ENCODE measurements at regions not wholly inside any gene's neighbourhood (a gene's known extent, or its start where the extent isn't known, plus 50 kb on each side); places are given as distances from the start of the nearest gene placed in this dataset.

DNA sequence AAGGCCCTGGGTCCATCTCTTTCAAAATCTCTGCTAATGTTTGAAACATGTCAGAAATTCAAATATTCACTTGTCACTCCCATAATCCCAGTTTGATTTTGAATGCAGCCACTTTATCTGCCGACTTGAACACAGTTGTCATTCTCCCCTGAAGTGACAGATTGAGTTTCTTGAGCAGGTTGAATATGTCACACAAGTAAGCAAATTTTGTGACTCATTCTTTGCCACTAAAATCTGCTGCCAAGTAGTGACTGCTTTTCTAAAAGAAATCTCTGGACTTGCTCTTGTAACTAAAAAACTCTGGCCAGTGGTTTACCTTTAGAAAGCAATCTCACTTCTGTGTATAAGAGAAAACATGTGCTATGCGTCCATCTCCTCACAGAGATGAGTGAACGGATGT, 357.1 kb downstream of the LMO7 start:
- Histone ChIP-seq H3K36me3 (ENCODE audit: insufficient read depth, low read length) (no peaks in the 10 kb centered on the region), H3K27ac (ENCODE audit: low read depth, low read length) (no peak overlapping the region), H3K4me3 (ENCODE audit: low read length) (no peak overlapping the region), H3K9me3 (ENCODE audit: low read length) (no peaks in the 10 kb centered on the region), H3K4me1 (ENCODE audit: insufficient read depth, low read length) (no peaks in the 10 kb centered on the region), H3K27me3 (ENCODE audit: insufficient read depth, low read length, poor library complexity, severe bottlenecking) (no peaks in the 10 kb centered on the region)
- no peaks in the 10 kb centered on the region for H3K4me1 Mint-ChIP-seq
- H3K9me3 Mint-ChIP-seq = peaks cover 0 to 7% (median 2%) of the 10 kb centered on the region in 5 donors
- H3K27ac Mint-ChIP-seq = no peak overlapping the region
- H3K27me3 Mint-ChIP-seq = no peaks in the 10 kb centered on the region
- ChIA-PET POLR2A (no interaction called here), CTCF (no interaction called here)
- DNase-seq = no peak
- H3K4me3 Mint-ChIP-seq = no peak overlapping the region
- H3K36me3 Mint-ChIP-seq = no peaks in the 10 kb centered on the region

DNA sequence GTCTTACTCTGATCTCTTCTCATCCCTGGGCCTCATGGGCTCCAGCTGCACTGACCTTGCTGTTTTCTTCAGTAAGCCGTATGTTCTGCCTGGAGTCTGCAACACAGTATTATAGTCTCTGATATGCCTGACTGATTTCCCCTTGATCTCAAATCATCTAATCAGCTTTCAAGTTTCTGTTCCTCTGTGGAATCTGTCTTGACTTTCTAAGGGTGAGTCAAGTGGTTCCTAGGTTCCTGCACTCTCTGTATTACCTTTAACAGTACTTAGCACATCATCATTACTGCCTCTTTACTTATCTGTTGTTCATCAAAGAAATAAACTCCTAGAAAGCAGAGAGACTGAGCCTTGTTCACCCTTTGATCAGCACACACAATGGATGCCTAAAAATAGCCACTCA, 350.7 kb downstream of the LMO7 start:
- H3K4me1 ChIP-seq (ENCODE audit: insufficient read depth, low read length) = no peaks in the 10 kb centered on the region
- CTCF ChIA-PET = no interaction called here
- no peak overlapping the region for H3K4me3 ChIP-seq (ENCODE audit: low read length)
- DNase-seq = no peak
- no peaks in the 10 kb centered on the region for H3K9me3 ChIP-seq (ENCODE audit: low read length)
- Mint-ChIP-seq H3K27ac (no peak overlapping the region), H3K9me3 (peaks cover 0 to 7% (median 2%) of the 10 kb centered on the region in 5 donors), H3K36me3 (no peaks in the 10 kb centered on the region), H3K4me1 (no peaks in the 10 kb centered on the region), H3K27me3 (peaks cover 3 to 4% of the 10 kb centered on the region in 2 donors), H3K4me3 (no peak overlapping the region)
- H3K27me3 ChIP-seq (ENCODE audit: insufficient read depth, low read length, poor library complexity, severe bottlenecking) = no peaks in the 10 kb centered on the region
- POLR2A ChIA-PET = no interaction called here
- no peak overlapping the region for H3K27ac ChIP-seq (ENCODE audit: low read depth, low read length)
- no peaks in the 10 kb centered on the region for H3K36me3 ChIP-seq (ENCODE audit: insufficient read depth, low read length)

DNA sequence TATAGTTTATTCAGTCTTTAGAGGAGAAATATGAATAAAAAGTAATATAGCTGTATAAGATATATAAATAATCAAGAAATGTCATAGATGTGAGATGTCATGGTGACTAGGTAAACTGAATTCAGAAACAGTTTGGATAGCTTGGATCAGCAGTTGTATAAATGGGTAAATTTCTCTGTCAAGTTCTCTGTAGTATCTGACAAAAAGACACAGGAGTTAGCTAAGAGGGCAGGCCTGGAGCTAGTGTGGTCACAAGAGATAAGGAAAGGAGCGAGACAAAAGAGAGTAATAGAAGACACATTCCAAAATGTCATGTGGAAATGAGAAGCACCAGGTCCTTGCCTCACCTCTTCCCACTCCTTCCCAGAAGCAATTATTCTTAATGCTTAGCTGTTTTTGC, 349.0 kb downstream of the LMO7 start:
- ChIA-PET POLR2A (no interaction called here), CTCF (no interaction called here)
- Histone ChIP-seq H3K27me3 (ENCODE audit: insufficient read depth, low read length, poor library complexity, severe bottlenecking) (no peaks in the 10 kb centered on the region), H3K9me3 (ENCODE audit: low read length) (no peaks in the 10 kb centered on the region), H3K36me3 (ENCODE audit: insufficient read depth, low read length) (no peaks in the 10 kb centered on the region), H3K4me3 (ENCODE audit: low read length) (no peak overlapping the region), H3K27ac (ENCODE audit: low read depth, low read length) (no peak overlapping the region), H3K4me1 (ENCODE audit: insufficient read depth, low read length) (no peaks in the 10 kb centered on the region)
- Mint-ChIP-seq H3K36me3 (no peaks in the 10 kb centered on the region), H3K27me3 (peaks cover 3 to 4% of the 10 kb centered on the region in 2 donors), H3K9me3 (peaks cover 0 to 7% (median 0%) of the 10 kb centered on the region in 5 donors), H3K4me3 (no peak overlapping the region), H3K4me1 (no peaks in the 10 kb centered on the region), H3K27ac (no peak overlapping the region)
- DNase-seq = no peak

DNA sequence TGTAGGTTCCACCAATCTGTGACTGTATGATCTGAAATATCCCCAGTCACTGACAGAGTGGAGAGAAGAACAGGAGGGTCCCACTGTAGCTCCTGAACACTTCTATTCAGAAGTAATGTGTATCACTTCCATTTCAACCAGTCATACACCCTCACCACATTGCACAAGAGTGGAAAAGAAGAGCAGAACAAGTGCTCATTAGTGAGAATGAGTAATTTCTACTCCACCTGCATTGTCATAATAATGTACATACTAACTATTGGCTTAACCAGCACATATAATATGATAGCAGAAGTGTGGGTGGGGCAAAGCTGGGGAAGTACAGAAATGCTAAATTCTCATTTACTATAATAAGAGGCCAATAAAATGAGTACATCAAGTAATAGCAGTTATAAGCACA, 342.7 kb downstream of the LMO7 start:
- no peaks in the 10 kb centered on the region for H3K36me3 Mint-ChIP-seq
- H3K9me3 Mint-ChIP-seq = no peaks in the 10 kb centered on the region
- H3K27ac ChIP-seq (ENCODE audit: low read depth, low read length) = no peak overlapping the region
- H3K36me3 ChIP-seq (ENCODE audit: insufficient read depth, low read length) = no peaks in the 10 kb centered on the region
- CTCF ChIA-PET = no interaction called here
- H3K4me1 ChIP-seq (ENCODE audit: insufficient read depth, low read length) = no peaks in the 10 kb centered on the region
- POLR2A ChIA-PET = no interaction called here
- H3K27ac Mint-ChIP-seq = no peak overlapping the region
- H3K9me3 ChIP-seq (ENCODE audit: low read length) = no peaks in the 10 kb centered on the region
- H3K4me3 ChIP-seq (ENCODE audit: low read length) = no peak overlapping the region
- no peak overlapping the region for H3K4me3 Mint-ChIP-seq
- no peaks in the 10 kb centered on the region for H3K27me3 ChIP-seq (ENCODE audit: insufficient read depth, low read length, poor library complexity, severe bottlenecking)
- H3K4me1 Mint-ChIP-seq = no peaks in the 10 kb centered on the region
- H3K27me3 Mint-ChIP-seq = no peaks in the 10 kb centered on the region
- no peak for DNase-seq

DNA sequence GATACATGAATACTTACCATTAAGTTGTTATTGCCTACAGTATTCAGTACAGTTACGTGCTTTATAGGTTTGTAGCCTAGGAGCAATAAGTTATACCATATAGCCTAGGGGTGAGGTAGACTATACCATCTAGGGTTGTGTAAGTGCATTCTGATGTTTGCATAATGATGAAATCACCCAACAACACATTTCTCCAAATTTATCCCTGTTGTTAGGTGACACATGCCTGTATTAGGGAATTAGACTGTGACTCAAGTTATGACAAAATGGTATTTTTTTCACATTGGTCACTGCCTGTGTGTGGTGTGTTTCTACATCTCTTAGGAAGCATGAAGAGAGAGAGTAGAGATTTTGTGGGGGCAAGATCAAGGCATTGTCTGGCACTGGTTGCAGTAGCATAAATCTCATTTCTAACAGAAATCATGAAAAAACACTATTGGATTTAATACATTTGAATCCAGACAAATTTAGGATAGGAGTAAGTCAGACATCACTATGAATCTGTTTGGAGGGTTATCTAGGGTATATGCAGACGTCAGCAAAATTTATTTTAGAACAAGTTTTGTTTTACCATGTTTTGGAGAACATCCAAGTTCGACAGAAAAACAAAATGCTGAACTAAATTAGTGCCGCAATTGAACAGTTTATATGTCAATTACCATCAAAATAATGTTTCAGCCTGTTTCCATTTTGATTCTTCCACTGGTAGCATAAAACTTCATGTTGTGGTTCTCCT, 332.1 kb downstream of the LMO7 start:
- ChIA-PET POLR2A (no interaction called here), CTCF (no interaction called here)
- H3K4me1 Mint-ChIP-seq = no peaks in the 10 kb centered on the region
- H3K27ac Mint-ChIP-seq = no peak overlapping the region
- Histone ChIP-seq H3K36me3 (ENCODE audit: insufficient read depth, low read length) (no peaks in the 10 kb centered on the region), H3K4me3 (ENCODE audit: low read length) (no peak overlapping the region), H3K27ac (ENCODE audit: low read depth, low read length) (no peak overlapping the region), H3K27me3 (ENCODE audit: insufficient read depth, low read length, poor library complexity, severe bottlenecking) (no peaks in the 10 kb centered on the region), H3K9me3 (ENCODE audit: low read length) (no peaks in the 10 kb centered on the region), H3K4me1 (ENCODE audit: insufficient read depth, low read length) (no peaks in the 10 kb centered on the region)
- DNase-seq = no peak
- no peaks in the 10 kb centered on the region for H3K36me3 Mint-ChIP-seq
- H3K9me3 Mint-ChIP-seq = no peaks in the 10 kb centered on the region
- H3K4me3 Mint-ChIP-seq = no peak overlapping the region
- H3K27me3 Mint-ChIP-seq = no peaks in the 10 kb centered on the region

DNA sequence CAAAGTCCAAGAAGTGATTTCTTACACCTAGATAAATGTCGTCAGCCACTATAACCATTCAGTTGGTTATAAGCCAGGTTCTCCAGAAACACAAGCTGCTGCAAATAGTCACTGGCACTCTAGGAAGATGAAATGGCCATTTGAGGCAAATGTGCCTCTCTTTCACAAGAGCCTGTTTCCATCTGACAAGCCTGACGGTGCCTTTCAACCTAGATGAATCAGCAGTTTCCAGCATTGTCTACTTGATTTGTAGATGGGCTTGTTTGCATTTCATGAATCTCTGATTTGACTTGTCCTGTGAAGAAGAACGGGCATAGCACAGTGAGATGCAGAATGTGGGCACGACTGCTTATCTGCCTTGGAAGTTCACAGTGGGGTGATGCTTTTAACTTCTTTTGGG, 327.2 kb downstream of the LMO7 start:
- Histone ChIP-seq H3K9me3 (ENCODE audit: low read length) (no peaks in the 10 kb centered on the region), H3K27me3 (ENCODE audit: insufficient read depth, low read length, poor library complexity, severe bottlenecking) (no peaks in the 10 kb centered on the region), H3K4me3 (ENCODE audit: low read length) (no peak overlapping the region), H3K27ac (ENCODE audit: low read depth, low read length) (no peak overlapping the region), H3K36me3 (ENCODE audit: insufficient read depth, low read length) (no peaks in the 10 kb centered on the region), H3K4me1 (ENCODE audit: insufficient read depth, low read length) (no peaks in the 10 kb centered on the region)
- DNase-seq = no peak
- Mint-ChIP-seq H3K4me1 (no peaks in the 10 kb centered on the region), H3K4me3 (no peak overlapping the region), H3K27me3 (no peaks in the 10 kb centered on the region), H3K9me3 (peaks cover 0 to 2% (median 0%) of the 10 kb centered on the region in 5 donors), H3K27ac (no peak overlapping the region), H3K36me3 (no peaks in the 10 kb centered on the region)
- ChIA-PET CTCF (no interaction called here), POLR2A (no interaction called here)

DNA sequence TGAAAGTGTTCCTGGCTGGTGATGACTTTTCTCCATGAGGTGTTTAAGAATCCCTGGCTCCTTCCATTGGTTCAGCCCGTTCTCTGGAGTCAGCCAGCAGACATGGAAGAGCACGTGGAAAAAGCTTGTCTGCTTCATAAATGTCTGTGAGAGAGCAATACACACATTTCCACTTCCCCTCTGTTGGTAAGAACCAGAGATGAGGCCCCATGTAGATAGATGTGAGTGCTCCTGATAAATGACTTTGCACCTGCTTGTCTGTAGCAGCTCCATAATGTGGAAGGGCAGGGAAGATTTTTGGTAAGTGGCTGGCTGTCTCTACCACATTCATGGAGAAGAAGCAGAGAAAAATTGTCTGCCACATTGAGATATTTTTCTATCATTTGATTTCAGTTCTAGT, 325.8 kb downstream of the LMO7 start:
- no peaks in the 10 kb centered on the region for H3K36me3 ChIP-seq (ENCODE audit: insufficient read depth, low read length)
- DNase-seq = no peak
- POLR2A ChIA-PET = no interaction called here
- H3K9me3 ChIP-seq (ENCODE audit: low read length) = no peaks in the 10 kb centered on the region
- no peaks in the 10 kb centered on the region for H3K4me1 ChIP-seq (ENCODE audit: insufficient read depth, low read length)
- no peak overlapping the region for H3K27ac Mint-ChIP-seq
- CTCF ChIA-PET = no interaction called here
- no peaks in the 10 kb centered on the region for H3K27me3 ChIP-seq (ENCODE audit: insufficient read depth, low read length, poor library complexity, severe bottlenecking)
- no peaks in the 10 kb centered on the region for H3K4me1 Mint-ChIP-seq
- H3K36me3 Mint-ChIP-seq = no peaks in the 10 kb centered on the region
- H3K4me3 ChIP-seq (ENCODE audit: low read length) = no peak overlapping the region
- H3K27me3 Mint-ChIP-seq = no peaks in the 10 kb centered on the region
- H3K4me3 Mint-ChIP-seq = no peak overlapping the region
- H3K27ac ChIP-seq (ENCODE audit: low read depth, low read length) = no peak overlapping the region
- H3K9me3 Mint-ChIP-seq = peaks cover 0 to 2% (median 0%) of the 10 kb centered on the region in 5 donors

DNA sequence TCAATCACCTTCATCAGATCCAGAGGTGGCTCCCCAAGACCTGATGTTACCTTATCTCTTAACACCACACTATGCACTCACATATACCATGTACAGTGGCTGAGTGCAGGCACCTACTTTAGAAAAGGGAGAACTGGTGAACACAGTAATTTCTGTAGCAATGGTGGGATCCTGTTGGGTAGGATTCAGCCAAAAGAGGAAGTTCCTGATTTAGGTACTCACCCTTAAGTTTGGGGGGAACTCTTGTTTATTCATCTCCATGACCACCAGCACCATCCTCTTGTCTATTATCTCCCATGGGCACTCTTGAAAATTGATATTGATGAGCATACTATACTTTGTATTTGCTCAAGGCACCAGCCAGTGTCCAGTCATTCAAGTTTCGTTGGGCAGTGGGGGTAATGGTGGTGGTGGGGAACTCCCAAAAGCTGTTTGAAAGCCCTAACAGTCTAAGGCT, 324.4 kb downstream of the LMO7 start:
- CTCF ChIA-PET = no interaction called here
- no peaks in the 10 kb centered on the region for H3K36me3 Mint-ChIP-seq
- POLR2A ChIA-PET = no interaction called here

More for the DNA sequence above, 324.4 kb downstream of the LMO7 start:
- no peaks in the 10 kb centered on the region for H3K27me3 ChIP-seq (ENCODE audit: insufficient read depth, low read length, poor library complexity, severe bottlenecking)
- Mint-ChIP-seq H3K27me3 (no peaks in the 10 kb centered on the region), H3K9me3 (peaks cover 0 to 2% (median 0%) of the 10 kb centered on the region in 5 donors), H3K27ac (no peak overlapping the region), H3K4me3 (no peak overlapping the region), H3K4me1 (no peaks in the 10 kb centered on the region)
- no peaks in the 10 kb centered on the region for H3K9me3 ChIP-seq (ENCODE audit: low read length)
- DNase-seq = no peak
- no peak overlapping the region for H3K4me3 ChIP-seq (ENCODE audit: low read length)
- H3K27ac ChIP-seq (ENCODE audit: low read depth, low read length) = no peak overlapping the region
- no peaks in the 10 kb centered on the region for H3K36me3 ChIP-seq (ENCODE audit: insufficient read depth, low read length)
- H3K4me1 ChIP-seq (ENCODE audit: insufficient read depth, low read length) = no peaks in the 10 kb centered on the region

All from CD8-positive, alpha-beta memory T cell (primary cell).